Gastrocnemius medialis (tissue), 4 donors: ENCODE measurements at regions not wholly inside any gene's neighbourhood (a gene's known extent, or its start where the extent isn't known, plus 50 kb on each side); places are given as distances from the start of the nearest gene placed in this dataset.

Source experiments
- ATAC-seq, 2 donors: fragments of 150-250 bp; one replicate each; pipeline ENCODE4 v1.9.1; 2016
- DNase-seq, 2 donors: peaks; one replicate each; pipeline ENCODE4 v3.0.0-alpha.2; 2019
- H3K27ac ChIP-seq, 4 donors: fragments of 200-600 bp; sonication (generic); 1 replicate in 1 of 4; 2 replicates in 3 of 4; pipeline ENCODE4 v1.5.1; 2016 to 2018; ENCODE audit warnings: mild to moderate bottlenecking in 2 of 4, moderate library complexity in 1 of 4
- H3K27me3 ChIP-seq, 3 donors: fragments of 200-600 bp; sonication (generic) in 2 of 3; 1 replicate in 1 of 3; 2 replicates in 2 of 3; pipeline versions ENCODE4 v1.5.1 to v1.6.0; 2016 to 2019; ENCODE audit warnings: mild to moderate bottlenecking in 1 of 3, moderate library complexity in 1 of 3
- H3K36me3 ChIP-seq, 2 donors: fragments of 200-600 bp; sonication (generic) in 1 of 2; one replicate each; pipeline ENCODE4 v1.5.1; 2017 to 2018
- H3K4me1 ChIP-seq, 2 donors: fragments of 200-600 bp; sonication (generic) in 1 of 2; one replicate each; pipeline ENCODE4 v1.5.1; 2016 to 2017; ENCODE audit warnings: mild to moderate bottlenecking in 2 of 2
- H3K4me3 ChIP-seq, 4 donors: fragments of 200-600 bp; sonication (generic) in 3 of 4; 1 replicate in 1 of 4; 2 replicates in 3 of 4; pipeline ENCODE4 v1.5.1; 2016 to 2019; ENCODE audit warnings: mild to moderate bottlenecking in 2 of 4
- H3K9me3 ChIP-seq, 3 donors: fragments of 200-600 bp; sonication (generic) in 2 of 3; 1 replicate in 1 of 3; 2 replicates in 2 of 3; pipeline ENCODE4 v1.5.1; 2016 to 2019
- POLR2A ChIP-seq, 2 donors: fragments of 450-650 bp; IDR thresholded peaks; one replicate each; pipeline ENCODE4 v1.6.1; 2017; ENCODE audit warnings: antibody characterized with exemption in 2 of 2, mild to moderate bottlenecking in 2 of 2, moderate library complexity in 2 of 2
- in situ Hi-C, 4 donors: fragments of 200-750 bp; cut with MboI; loops; one replicate each; pipeline versions ENCODE4 v1.15.0 to v1.8.0; 2017; ENCODE audit warnings: low sequenced_read_pairs in 4 of 4
- intact Hi-C: fragments of 100-400 bp; cut with DNase I; formaldehyde crosslinking; loops from one replicate; pipeline ENCODE4 v1.15.1; 2023; ENCODE audit warnings: low total_unique reads
- TF ChIP-seq, protein P1 (sequence below), 5 experiments: fragments of 450-650 bp in 3 of 5; fragments of 200-600 bp in 2 of 5; sonication (generic) in 2 of 5; IDR thresholded peaks in 4 of 5; conservative IDR thresholded peaks in 1 of 5; 1 replicate in 4 of 5; 2 replicates in 1 of 5; pipeline ENCODE4 v1.5.1; 2016 to 2019; ENCODE audit warnings: antibody characterized with exemption in 5 of 5, mild to moderate bottlenecking in 3 of 5, moderate library complexity in 3 of 5

- ATAC-seq (no peak), DNase-seq (no peak)
- no peaks in the 10 kb centered on the region for H3K4me1 ChIP-seq
- no peak overlapping the region for H3K27ac ChIP-seq
- no peak overlapping the region for H3K4me3 ChIP-seq
- H3K27me3 ChIP-seq, result no peaks in the 10 kb centered on the region
- in situ Hi-C loops, result no loop called here
- TF ChIP-seq, protein P1, sequence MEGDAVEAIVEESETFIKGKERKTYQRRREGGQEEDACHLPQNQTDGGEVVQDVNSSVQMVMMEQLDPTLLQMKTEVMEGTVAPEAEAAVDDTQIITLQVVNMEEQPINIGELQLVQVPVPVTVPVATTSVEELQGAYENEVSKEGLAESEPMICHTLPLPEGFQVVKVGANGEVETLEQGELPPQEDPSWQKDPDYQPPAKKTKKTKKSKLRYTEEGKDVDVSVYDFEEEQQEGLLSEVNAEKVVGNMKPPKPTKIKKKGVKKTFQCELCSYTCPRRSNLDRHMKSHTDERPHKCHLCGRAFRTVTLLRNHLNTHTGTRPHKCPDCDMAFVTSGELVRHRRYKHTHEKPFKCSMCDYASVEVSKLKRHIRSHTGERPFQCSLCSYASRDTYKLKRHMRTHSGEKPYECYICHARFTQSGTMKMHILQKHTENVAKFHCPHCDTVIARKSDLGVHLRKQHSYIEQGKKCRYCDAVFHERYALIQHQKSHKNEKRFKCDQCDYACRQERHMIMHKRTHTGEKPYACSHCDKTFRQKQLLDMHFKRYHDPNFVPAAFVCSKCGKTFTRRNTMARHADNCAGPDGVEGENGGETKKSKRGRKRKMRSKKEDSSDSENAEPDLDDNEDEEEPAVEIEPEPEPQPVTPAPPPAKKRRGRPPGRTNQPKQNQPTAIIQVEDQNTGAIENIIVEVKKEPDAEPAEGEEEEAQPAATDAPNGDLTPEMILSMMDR (IDR thresholded peaks at IDR 0.05 in 4 of 5, conservative IDR thresholded peaks at IDR 0.05 in 1 of 5), result no peak
- TF ChIP-seq POLR2A (IDR thresholded peaks at IDR 0.05), result no peak
- H3K9me3 ChIP-seq, result no peaks in the 10 kb centered on the region
- intact Hi-C loops, result no loop called here
- no peaks in the 10 kb centered on the region for H3K36me3 ChIP-seq
Measured at GRCh38 chr2:59112258-59112657, 871.1 kb upstream of the FANCL start.

GRCh38 chr2:59096973-59097372 lies 855.8 kb upstream of the FANCL start:
- in situ Hi-C loops, result no loop called here
- DNase-seq (no peak), ATAC-seq (no peak)

DNA sequence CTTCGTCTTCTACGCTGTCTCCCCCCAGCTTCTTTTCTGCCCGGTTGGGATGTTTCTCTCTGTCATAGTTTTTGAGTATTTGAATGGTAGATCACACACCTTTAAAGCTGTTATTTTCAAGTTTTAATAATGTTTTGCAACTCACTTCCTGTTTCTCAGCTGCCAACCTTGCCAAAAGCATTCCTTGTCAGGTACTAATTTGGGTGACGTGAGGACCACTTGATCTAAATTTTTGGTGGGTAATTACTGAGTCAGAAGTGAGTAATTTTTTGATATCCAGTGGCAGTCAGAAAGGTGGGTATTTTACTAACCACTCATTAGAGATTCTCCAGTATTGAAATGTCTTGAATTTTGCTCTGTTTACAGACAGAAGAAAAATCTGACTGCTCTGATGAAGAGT lies 852.4 kb upstream of the FANCL start:
- Histone ChIP-seq H3K4me1 (no peaks in the 10 kb centered on the region), H3K27ac (no peak overlapping the region), H3K36me3 (no peaks in the 10 kb centered on the region), H3K4me3 (no peak overlapping the region), H3K9me3 (no peaks in the 10 kb centered on the region), H3K27me3 (no peaks in the 10 kb centered on the region)
- no peak for DNase-seq
- ATAC-seq, result no peak
- TF ChIP-seq POLR2A (IDR thresholded peaks at IDR 0.05), result no peak
- TF ChIP-seq, protein P1 (IDR thresholded peaks at IDR 0.05 in 4 of 5, conservative IDR thresholded peaks at IDR 0.05 in 1 of 5), result no peak
- intact Hi-C loops (no loop called here), in situ Hi-C loops (no loop called here)

More at GRCh38 chr2:59096973-59097372, 855.8 kb upstream of the FANCL start:
- TF ChIP-seq, protein P1 (IDR thresholded peaks at IDR 0.05 in 4 of 5, conservative IDR thresholded peaks at IDR 0.05 in 1 of 5), result no peak
- no peaks in the 10 kb centered on the region for H3K27me3 ChIP-seq
- H3K9me3 ChIP-seq, result no peaks in the 10 kb centered on the region
- intact Hi-C loops, result no loop called here
- no peaks in the 10 kb centered on the region for H3K36me3 ChIP-seq
- no peaks in the 10 kb centered on the region for H3K4me1 ChIP-seq
- no peak overlapping the region for H3K4me3 ChIP-seq
- H3K27ac ChIP-seq, result no peak overlapping the region

- no peak for TF ChIP-seq POLR2A (IDR thresholded peaks at IDR 0.05)
- TF ChIP-seq, protein P1 (IDR thresholded peaks at IDR 0.05 in 4 of 5, conservative IDR thresholded peaks at IDR 0.05 in 1 of 5), result no peak
- H3K27me3 ChIP-seq, result no peaks in the 10 kb centered on the region
- no peaks in the 10 kb centered on the region for H3K9me3 ChIP-seq
- H3K4me1 ChIP-seq, result no peaks in the 10 kb centered on the region
- no peak overlapping the region for H3K4me3 ChIP-seq
- no peaks in the 10 kb centered on the region for H3K36me3 ChIP-seq
- in situ Hi-C loops, result no loop called here
- H3K27ac ChIP-seq, result no peak overlapping the region
- no peak for DNase-seq
- ATAC-seq, result no peak
- intact Hi-C loops, result no loop called here
Measured at GRCh38 chr2:59084326-59084725, 843.2 kb upstream of the FANCL start.

GRCh38 chr2:59083075-59083828 lies 842.1 kb upstream of the FANCL start:
- in situ Hi-C loops (no loop called here), intact Hi-C loops (no loop called here)
- Histone ChIP-seq H3K27ac (no peak overlapping the region), H3K4me1 (no peaks in the 10 kb centered on the region), H3K4me3 (no peak overlapping the region), H3K9me3 (no peaks in the 10 kb centered on the region), H3K27me3 (no peaks in the 10 kb centered on the region), H3K36me3 (no peaks in the 10 kb centered on the region)
- ATAC-seq (no peak), DNase-seq (no peak)
- TF ChIP-seq POLR2A (IDR thresholded peaks at IDR 0.05), result no peak
- TF ChIP-seq, protein P1 (IDR thresholded peaks at IDR 0.05 in 4 of 5, conservative IDR thresholded peaks at IDR 0.05 in 1 of 5), result no peak
